ENCODE measurements at regions not wholly inside any gene's neighbourhood (a gene's known extent, or its start where the extent isn't known, plus 50 kb on each side); places are given as distances from the start of the nearest gene placed in this dataset.

- TF ChIP-seq POLR2AphosphoS5 (IDR thresholded peaks at IDR 0.05; ENCODE audit: low read depth, low read length) (no peak), TAF1 (IDR thresholded peaks at IDR 0.05; ENCODE audit: borderline replicate concordance, insufficient read depth, low read length) (no peak), REST (IDR thresholded peaks at IDR 0.05; ENCODE audit: insufficient read depth in 1 of 2, low read depth in 2 of 2, low read length in 2 of 2) (no peak), SIN3A (IDR thresholded peaks at IDR 0.05; ENCODE audit: borderline replicate concordance, insufficient read depth, low read length) (no peak), FOXP2 (optimal IDR thresholded peaks at IDR 0.05; ENCODE audit: borderline replicate concordance, extremely low read depth, extremely low read length, insufficient read depth) (no peak)
Measured at GRCh38 chr6:14919038-14919670, 326.7 kb upstream of the JARID2 start.
